OCI-LY7 (cell line): ENCODE measurements at regions not wholly inside any gene's neighbourhood (a gene's known extent, or its start where the extent isn't known, plus 50 kb on each side); places are given as distances from the start of the nearest gene placed in this dataset.

ENCODE experiments used
- BruUV-seq: library from RNA; stranded (reverse); fragments of 400-500 nt; replicated peaks from 2 replicates; lab custom pipeline; 2021; lab: Mats Ljungman, UMichigan
- CTCF ChIA-PET: fragments of 300-600 bp; sonication (Branson Sonifier 250); formaldehyde crosslinking; loops from one replicate; lab custom pipeline; 2022; ENCODE audit warnings: antibody characterized with exemption; ENCODE audit not compliant: unreplicated experiment; lab: Charles Lee
- POLR2A ChIA-PET: fragments of 300-600 bp; sonication (Branson Sonifier 250); formaldehyde crosslinking; loops from one replicate; lab custom pipeline; 2022; ENCODE audit warnings: antibody characterized with exemption; lab: Charles Lee
- DNase-seq: peaks from one replicate; pipeline ENCODE4 v3.0.0-alpha.2; 2015; ENCODE audit warnings: low spot score
- H2AFZ ChIP-seq: fragments of 200-600 bp; sonication (generic), shearing (Covaris generic); 2 replicates; pipeline ENCODE4 v1.6.1; 2014; ENCODE audit warnings: mild to moderate bottlenecking, antibody characterized with exemption, low read length, moderate library complexity
- H3K27ac ChIP-seq: fragments of 200-600 bp; sonication (generic); 2 replicates; pipeline ENCODE4 v1.5.1; 2014; ENCODE audit warnings: mixed run types, low read depth, mild to moderate bottlenecking, moderate library complexity, low read length, inconsistent platforms; ENCODE audit not compliant: poor library complexity, severe bottlenecking
- H3K36me3 ChIP-seq: fragments of 200-600 bp; sonication (generic); 2 replicates; pipeline ENCODE4 v1.6.1; 2014; ENCODE audit warnings: mild to moderate bottlenecking, antibody characterized with exemption, low read length, moderate library complexity, mixed read lengths; ENCODE audit not compliant: insufficient read depth
- H3K4me1 ChIP-seq: fragments of 200-600 bp; sonication (generic); 2 replicates; pipeline ENCODE4 v1.5.1; 2014; ENCODE audit warnings: mild to moderate bottlenecking, low read length; ENCODE audit not compliant: insufficient read depth, poor library complexity, severe bottlenecking
- H3K4me2 ChIP-seq: fragments of 200-600 bp; sonication (generic); 2 replicates; pipeline ENCODE4 v1.6.1; 2014; ENCODE audit warnings: mild to moderate bottlenecking, low read length
- H3K4me3 ChIP-seq: fragments of 200-600 bp; sonication (generic); 2 replicates; pipeline ENCODE4 v1.5.1; 2014; ENCODE audit warnings: mild to moderate bottlenecking, low read depth, low read length; ENCODE audit not compliant: poor library complexity, severe bottlenecking
- H3K79me2 ChIP-seq: fragments of 200-600 bp; sonication (generic); 2 replicates; pipeline ENCODE4 v1.6.1; 2016; ENCODE audit warnings: low read depth, mild to moderate bottlenecking, low read length, moderate library complexity, mixed read lengths; ENCODE audit not compliant: insufficient read depth
- H3K9me2 ChIP-seq: fragments of 200-600 bp; sonication (generic); 2 replicates; pipeline ENCODE4 v1.6.1; 2016; ENCODE audit warnings: mild to moderate bottlenecking, low read length, mixed read lengths; ENCODE audit not compliant: insufficient read depth
- H3K9me3 ChIP-seq: fragments of 200-600 bp; sonication (generic); 2 replicates; pipeline ENCODE4 v1.6.1; 2014; ENCODE audit warnings: mild to moderate bottlenecking, mixed run types, low read length, mixed read lengths
- H4K20me1 ChIP-seq: fragments of 200-600 bp; sonication (generic); 2 replicates; pipeline ENCODE4 v1.6.1; 2014; ENCODE audit warnings: mild to moderate bottlenecking, antibody characterized with exemption, low read length, moderate library complexity, mixed read lengths; ENCODE audit not compliant: insufficient read depth
- CTCF ChIP-seq: fragments of 200-600 bp; sonication (generic); conservative IDR thresholded peaks from 2 replicates; pipeline ENCODE4 v1.5.1; 2014; ENCODE audit warnings: mild to moderate bottlenecking, antibody characterized with exemption, low read length, moderate library complexity, mixed read lengths
- EZH2phosphoT487 ChIP-seq: fragments of 200-600 bp; sonication (generic); IDR thresholded peaks from 2 replicates; pipeline ENCODE4 v1.6.1; 2018; ENCODE audit warnings: low read depth, borderline replicate concordance, mild to moderate bottlenecking, mixed run types, antibody characterized with exemption, low read length, moderate library complexity, mixed read lengths
- intact Hi-C: fragments of 100-400 bp; cut with micrococcal nuclease; formaldehyde crosslinking; loops from one replicate; pipeline ENCODE4 v1.10.0; 2022; ENCODE audit not compliant: unreplicated experiment

GRCh38 chr6:40734607-40735006 is 147.4 kb upstream of the LRFN2 start:
- ChIA-PET POLR2A (no interaction called here), CTCF (no interaction called here)
- TF ChIP-seq CTCF (no peak), EZH2phosphoT487 (no peak)
- DNase-seq = no peak
- intact Hi-C loops = no loop called here
- Histone ChIP-seq H3K79me2 (no peaks in the 10 kb centered on the region), H4K20me1 (no peaks in the 10 kb centered on the region), H3K4me3 (no peak overlapping the region), H3K27ac (no peak overlapping the region), H3K4me1 (peaks cover 8% of the 10 kb centered on the region), H3K9me3 (no peaks in the 10 kb centered on the region), H3K9me2 (no peaks in the 10 kb centered on the region), H3K36me3 (no peaks in the 10 kb centered on the region), H2AFZ (no peak overlapping the region), H3K4me2 (no peak overlapping the region)
- BruUV-seq = no TSS peak

DNA sequence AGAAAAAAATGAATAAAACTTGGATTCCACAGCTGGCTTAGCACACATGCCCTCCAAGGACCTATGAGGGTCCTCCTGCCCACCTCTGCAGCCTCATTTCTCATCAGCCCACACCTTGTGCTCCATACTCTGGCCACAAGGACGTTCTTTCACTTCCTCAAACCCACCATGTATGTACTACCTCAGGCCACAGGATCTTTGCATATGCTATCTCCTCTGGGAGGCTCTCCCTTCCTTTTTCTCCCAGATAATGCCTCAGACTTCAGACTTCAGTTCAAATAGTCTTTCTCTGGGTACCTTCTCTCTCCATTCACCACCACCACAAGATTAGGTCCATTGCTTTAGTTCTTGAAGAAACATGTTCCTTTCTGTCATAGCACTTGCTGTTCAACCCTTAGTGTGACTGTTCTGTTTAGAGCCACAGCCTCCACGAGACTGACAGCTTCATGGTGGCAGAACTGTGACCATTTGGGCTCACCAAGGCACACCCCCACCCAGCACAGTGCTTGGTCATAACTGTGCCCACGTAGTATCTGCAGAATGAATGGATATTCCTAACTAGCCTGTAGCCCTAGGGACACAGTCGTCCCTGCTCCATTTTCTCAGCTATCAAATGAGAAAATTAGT is 146.7 kb upstream of the LRFN2 start:
- H3K4me2 ChIP-seq = no peak overlapping the region
- no peak overlapping the region for H3K27ac ChIP-seq

More for the DNA sequence above, 146.7 kb upstream of the LRFN2 start:
- Histone ChIP-seq H3K36me3 (no peaks in the 10 kb centered on the region), H3K9me2 (no peaks in the 10 kb centered on the region), H4K20me1 (no peaks in the 10 kb centered on the region), H3K4me1 (peaks cover 8% of the 10 kb centered on the region), H3K79me2 (no peaks in the 10 kb centered on the region), H2AFZ (no peak overlapping the region), H3K4me3 (no peak overlapping the region), H3K9me3 (no peaks in the 10 kb centered on the region)
- no TSS peak for BruUV-seq
- ChIA-PET CTCF (no interaction called here), POLR2A (interaction anchor here (0.7 kb wide), 1 partner anchor 1715 kb away, joined by 3 read pairs; no protein-coding TSS in a partner anchor)
- intact Hi-C loops = no loop called here
- DNase-seq = no peak
- no peak for TF ChIP-seq EZH2phosphoT487
- TF ChIP-seq CTCF = no peak
